Left lung (tissue), 4 donors: ENCODE measurements at regions not wholly inside any gene's neighbourhood (a gene's known extent, or its start where the extent isn't known, plus 50 kb on each side); places are given as distances from the start of the nearest gene placed in this dataset.

ENCODE experiments used
- ATAC-seq: fragments of 200-7000 bp; cut with Tn5 transposase; one replicate; pipeline ENCODE4 v1.9.1; 2020; ENCODE audit warnings: moderate library complexity
- DNase-seq, 4 donors: peaks; one replicate each; pipeline ENCODE4 v3.0.0-alpha.2; 2013 to 2020
- H3K27ac ChIP-seq, 2 donors: fragments of 200-600 bp; sonication (generic) in 1 of 2; one replicate each; pipeline versions ENCODE4 v1.5.0 to v1.8.0; 2020 to 2021
- H3K27me3 ChIP-seq, 2 donors: fragments of 200-600 bp; sonication (generic) in 1 of 2; one replicate each; pipeline versions ENCODE4 v1.5.0 to v1.8.0; 2020 to 2021
- H3K36me3 ChIP-seq, 2 donors: fragments of 200-600 bp; sonication (generic) in 1 of 2; one replicate each; pipeline versions ENCODE4 v1.5.0 to v1.8.0; 2020 to 2021
- H3K4me1 ChIP-seq, 2 donors: fragments of 200-600 bp; one replicate each; pipeline ENCODE4 v1.8.0; 2021
- H3K4me3 ChIP-seq, 2 donors: fragments of 200-600 bp; sonication (generic) in 1 of 2; one replicate each; pipeline versions ENCODE4 v1.5.0 to v1.8.0; 2020 to 2021; ENCODE audit warnings: mild to moderate bottlenecking in 1 of 2
- H3K9me3 ChIP-seq, 2 donors: fragments of 200-600 bp; sonication (generic) in 1 of 2; one replicate each; pipeline versions ENCODE4 v1.5.0 to v1.8.0; 2020 to 2021
- CTCF ChIP-seq, 2 donors: fragments of 200-600 bp; sonication (generic) in 1 of 2; IDR thresholded peaks; one replicate each; pipeline versions ENCODE4 v1.5.0 to v1.8.0; 2021; ENCODE audit warnings: antibody characterized with exemption in 2 of 2
- intact Hi-C, 2 donors: fragments of 100-400 bp; cut with DNase I; formaldehyde crosslinking; loops; one replicate each; pipeline versions ENCODE4 v1.11.2 to v1.14.2; 2022
- donor health status: DM: no; HTN: yes; CAD: no.
- donor health status: DM: no; HTN: no; CAD: no.

- no peaks in the 10 kb centered on the region for H3K36me3 ChIP-seq
- H3K27ac ChIP-seq = no peak overlapping the region
- no peak overlapping the region for H3K4me3 ChIP-seq
- no peaks in the 10 kb centered on the region for H3K27me3 ChIP-seq
- TF ChIP-seq CTCF (IDR thresholded peaks at IDR 0.05) = no peak
- H3K4me1 ChIP-seq = no peaks in the 10 kb centered on the region
- intact Hi-C loops = no loop called here
- DNase-seq = no peak
- ATAC-seq = no peak
- H3K9me3 ChIP-seq = no peaks in the 10 kb centered on the region
These were observed 109.1 kb downstream of the FAM50B start for GRCh38 chr6:3958255-3958654.

- H3K4me3 ChIP-seq = no peak overlapping the region
- H3K27ac ChIP-seq = no peak overlapping the region
- no peaks in the 10 kb centered on the region for H3K27me3 ChIP-seq
- H3K36me3 ChIP-seq = no peaks in the 10 kb centered on the region
- H3K9me3 ChIP-seq = no peaks in the 10 kb centered on the region
- intact Hi-C loops = no loop called here
- no peak for DNase-seq
- H3K4me1 ChIP-seq = no peaks in the 10 kb centered on the region
- no peak for TF ChIP-seq CTCF (IDR thresholded peaks at IDR 0.05)
- ATAC-seq = no peak
These were observed 110.2 kb downstream of the FAM50B start for GRCh38 chr6:3959385-3959784.

- no peak overlapping the region for H3K4me3 ChIP-seq
- H3K36me3 ChIP-seq = no peaks in the 10 kb centered on the region
- ATAC-seq (no peak), DNase-seq (no peak)
- H3K4me1 ChIP-seq = no peaks in the 10 kb centered on the region
- H3K9me3 ChIP-seq = no peaks in the 10 kb centered on the region
- intact Hi-C loops = no loop called here
- H3K27ac ChIP-seq = no peak overlapping the region
- TF ChIP-seq CTCF (IDR thresholded peaks at IDR 0.05) = no peak
- no peaks in the 10 kb centered on the region for H3K27me3 ChIP-seq
These were observed 111.7 kb downstream of the FAM50B start for GRCh38 chr6:3960754-3961361.

GRCh38 chr6:3961581-3962215 is 112.5 kb downstream of the FAM50B start:
- intact Hi-C loops = no loop called here
- no peaks in the 10 kb centered on the region for H3K9me3 ChIP-seq
- H3K27ac ChIP-seq = no peak overlapping the region
- H3K36me3 ChIP-seq = no peaks in the 10 kb centered on the region
- no peak for DNase-seq
- no peaks in the 10 kb centered on the region for H3K27me3 ChIP-seq
- no peak for ATAC-seq
- H3K4me1 ChIP-seq = no peaks in the 10 kb centered on the region
- TF ChIP-seq CTCF (IDR thresholded peaks at IDR 0.05) = no peak
- no peak overlapping the region for H3K4me3 ChIP-seq

- no peak for TF ChIP-seq CTCF (IDR thresholded peaks at IDR 0.05)
- intact Hi-C loops = no loop called here
- H3K36me3 ChIP-seq = no peaks in the 10 kb centered on the region
- DNase-seq = no peak
- no peak overlapping the region for H3K27ac ChIP-seq
- no peak for ATAC-seq
- H3K4me3 ChIP-seq = no peak overlapping the region
- no peaks in the 10 kb centered on the region for H3K4me1 ChIP-seq
- no peaks in the 10 kb centered on the region for H3K27me3 ChIP-seq
- no peaks in the 10 kb centered on the region for H3K9me3 ChIP-seq
These were observed 113.4 kb downstream of the FAM50B start for GRCh38 chr6:3962291-3963280.
